ENCODE measurements at regions not wholly inside any gene's neighbourhood (a gene's known extent, or its start where the extent isn't known, plus 50 kb on each side); places are given as distances from the start of the nearest gene placed in this dataset.

DNA sequence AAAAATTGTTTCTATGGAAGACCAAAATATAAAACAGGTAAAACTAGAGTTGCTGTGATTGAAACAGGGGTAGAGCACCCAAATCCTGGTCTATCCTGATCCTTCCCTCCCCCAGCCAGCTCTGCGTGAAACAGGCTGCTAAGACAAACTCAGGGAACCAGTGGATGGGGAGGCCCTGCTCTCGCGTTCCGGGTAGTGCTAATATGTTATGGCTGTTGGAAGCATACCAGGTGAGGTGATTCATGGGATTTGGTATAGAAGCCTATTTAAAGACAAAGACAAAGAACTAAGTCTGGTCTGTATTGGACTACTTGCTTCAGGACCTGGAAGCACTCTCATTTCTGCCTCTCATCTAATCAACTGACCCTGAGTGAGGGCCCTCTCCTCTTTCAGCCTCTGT is 63.0 kb upstream of the CCBE1 start:
- Histone ChIP-seq H3K9me3 (replicated peaks; ENCODE audit: control insufficient read depth, insufficient read depth, low read length) (no peaks in the 10 kb centered on the region), H3K4me2 (ENCODE audit: control insufficient read depth, insufficient read depth) (no peak overlapping the region), H2AFZ (ENCODE audit: control insufficient read depth, low read depth, low read length) (no peak overlapping the region), H4K20me1 (ENCODE audit: control insufficient read depth, insufficient read depth) (no peaks in the 10 kb centered on the region), H3K9ac (ENCODE audit: control insufficient read depth, insufficient read depth, low read length) (no peak overlapping the region), H3K4me3 (no peak overlapping the region), H3K4me1 (ENCODE audit: control insufficient read depth, insufficient read depth, low read length) (no peaks in the 10 kb centered on the region), H3K79me2 (ENCODE audit: control insufficient read depth, insufficient read depth, low read length) (no peaks in the 10 kb centered on the region), H3K36me3 (ENCODE audit: control insufficient read depth in 2 of 2, insufficient read depth in 2 of 2, low read length in 1 of 2) (no peaks in the 10 kb centered on the region), H3K27ac (ENCODE audit: control insufficient read depth, insufficient read depth) (no peak overlapping the region), H3K27me3 (replicated peaks in 1 of 2; ENCODE audit: control insufficient read depth in 2 of 2, insufficient read depth in 2 of 2, low read length in 1 of 2) (no peaks in the 10 kb centered on the region; a peak in 1 of 4 replicates)
- intact Hi-C loops (cut with micrococcal nuclease; ENCODE audit: unreplicated experiment) = no loop called here
- 57% methylated on average over 4 of the region's 4 CpGs for WGBS (ENCODE audit: insufficient coverage, insufficient replicate concordance, low lambda C conversion rate, missing lambda C conversion rate)
- ATAC-seq (no peak), FAIRE-seq (no peak), DNase-seq (ENCODE audit: low read depth, low spot score) (no peak)
- ChIA-PET SMC1A (ENCODE audit: uncharacterized antibody, unreplicated experiment) (no interaction called here), POLR2A (no interaction called here), RAD21 (ENCODE audit: unreplicated experiment) (no interaction called here), CTCF (no interaction called here)
- no TSS peak for BruUV-seq (replicated peaks)
- in situ Hi-C loops (cut with MboI) = no loop called here
- TF ChIP-seq CEBPB (IDR thresholded peaks at IDR 0.05; ENCODE audit: borderline replicate concordance in 1 of 2, low read depth in 2 of 2, low read length in 2 of 2) = no peak
- TF ChIP-seq, protein P1, sequence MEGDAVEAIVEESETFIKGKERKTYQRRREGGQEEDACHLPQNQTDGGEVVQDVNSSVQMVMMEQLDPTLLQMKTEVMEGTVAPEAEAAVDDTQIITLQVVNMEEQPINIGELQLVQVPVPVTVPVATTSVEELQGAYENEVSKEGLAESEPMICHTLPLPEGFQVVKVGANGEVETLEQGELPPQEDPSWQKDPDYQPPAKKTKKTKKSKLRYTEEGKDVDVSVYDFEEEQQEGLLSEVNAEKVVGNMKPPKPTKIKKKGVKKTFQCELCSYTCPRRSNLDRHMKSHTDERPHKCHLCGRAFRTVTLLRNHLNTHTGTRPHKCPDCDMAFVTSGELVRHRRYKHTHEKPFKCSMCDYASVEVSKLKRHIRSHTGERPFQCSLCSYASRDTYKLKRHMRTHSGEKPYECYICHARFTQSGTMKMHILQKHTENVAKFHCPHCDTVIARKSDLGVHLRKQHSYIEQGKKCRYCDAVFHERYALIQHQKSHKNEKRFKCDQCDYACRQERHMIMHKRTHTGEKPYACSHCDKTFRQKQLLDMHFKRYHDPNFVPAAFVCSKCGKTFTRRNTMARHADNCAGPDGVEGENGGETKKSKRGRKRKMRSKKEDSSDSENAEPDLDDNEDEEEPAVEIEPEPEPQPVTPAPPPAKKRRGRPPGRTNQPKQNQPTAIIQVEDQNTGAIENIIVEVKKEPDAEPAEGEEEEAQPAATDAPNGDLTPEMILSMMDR (IDR thresholded peaks at IDR 0.05 in 2 of 3, conservative IDR thresholded peaks at IDR 0.05 in 1 of 3; ENCODE audit: control insufficient read depth in 2 of 3, extremely low read depth in 1 of 3, insufficient read depth in 1 of 3, low read depth in 3 of 3, low read length in 3 of 3) = no peak
- no peak for TF ChIP-seq BMI1 (IDR thresholded peaks at IDR 0.05; ENCODE audit: borderline replicate concordance)
- TF ChIP-seq, protein P2, sequence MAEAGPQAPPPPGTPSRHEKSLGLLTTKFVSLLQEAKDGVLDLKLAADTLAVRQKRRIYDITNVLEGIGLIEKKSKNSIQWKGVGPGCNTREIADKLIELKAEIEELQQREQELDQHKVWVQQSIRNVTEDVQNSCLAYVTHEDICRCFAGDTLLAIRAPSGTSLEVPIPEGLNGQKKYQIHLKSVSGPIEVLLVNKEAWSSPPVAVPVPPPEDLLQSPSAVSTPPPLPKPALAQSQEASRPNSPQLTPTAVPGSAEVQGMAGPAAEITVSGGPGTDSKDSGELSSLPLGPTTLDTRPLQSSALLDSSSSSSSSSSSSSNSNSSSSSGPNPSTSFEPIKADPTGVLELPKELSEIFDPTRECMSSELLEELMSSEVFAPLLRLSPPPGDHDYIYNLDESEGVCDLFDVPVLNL (IDR thresholded peaks at IDR 0.05; ENCODE audit: low read depth, low read length) = no peak
- TF ChIP-seq SPI1 (IDR thresholded peaks at IDR 0.05; ENCODE audit: borderline replicate concordance, insufficient read depth, low read depth, low read length) = no peak
- TF ChIP-seq, protein P3, sequence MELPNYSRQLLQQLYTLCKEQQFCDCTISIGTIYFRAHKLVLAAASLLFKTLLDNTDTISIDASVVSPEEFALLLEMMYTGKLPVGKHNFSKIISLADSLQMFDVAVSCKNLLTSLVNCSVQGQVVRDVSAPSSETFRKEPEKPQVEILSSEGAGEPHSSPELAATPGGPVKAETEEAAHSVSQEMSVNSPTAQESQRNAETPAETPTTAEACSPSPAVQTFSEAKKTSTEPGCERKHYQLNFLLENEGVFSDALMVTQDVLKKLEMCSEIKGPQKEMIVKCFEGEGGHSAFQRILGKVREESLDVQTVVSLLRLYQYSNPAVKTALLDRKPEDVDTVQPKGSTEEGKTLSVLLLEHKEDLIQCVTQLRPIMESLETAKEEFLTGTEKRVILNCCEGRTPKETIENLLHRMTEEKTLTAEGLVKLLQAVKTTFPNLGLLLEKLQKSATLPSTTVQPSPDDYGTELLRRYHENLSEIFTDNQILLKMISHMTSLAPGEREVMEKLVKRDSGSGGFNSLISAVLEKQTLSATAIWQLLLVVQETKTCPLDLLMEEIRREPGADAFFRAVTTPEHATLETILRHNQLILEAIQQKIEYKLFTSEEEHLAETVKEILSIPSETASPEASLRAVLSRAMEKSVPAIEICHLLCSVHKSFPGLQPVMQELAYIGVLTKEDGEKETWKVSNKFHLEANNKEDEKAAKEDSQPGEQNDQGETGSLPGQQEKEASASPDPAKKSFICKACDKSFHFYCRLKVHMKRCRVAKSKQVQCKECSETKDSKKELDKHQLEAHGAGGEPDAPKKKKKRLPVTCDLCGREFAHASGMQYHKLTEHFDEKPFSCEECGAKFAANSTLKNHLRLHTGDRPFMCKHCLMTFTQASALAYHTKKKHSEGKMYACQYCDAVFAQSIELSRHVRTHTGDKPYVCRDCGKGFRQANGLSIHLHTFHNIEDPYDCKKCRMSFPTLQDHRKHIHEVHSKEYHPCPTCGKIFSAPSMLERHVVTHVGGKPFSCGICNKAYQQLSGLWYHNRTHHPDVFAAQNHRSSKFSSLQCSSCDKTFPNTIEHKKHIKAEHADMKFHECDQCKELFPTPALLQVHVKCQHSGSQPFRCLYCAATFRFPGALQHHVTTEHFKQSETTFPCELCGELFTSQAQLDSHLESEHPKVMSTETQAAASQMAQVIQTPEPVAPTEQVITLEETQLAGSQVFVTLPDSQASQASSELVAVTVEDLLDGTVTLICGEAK (IDR thresholded peaks at IDR 0.05; ENCODE audit: borderline replicate concordance) = no peak
- TF ChIP-seq, protein P4, sequence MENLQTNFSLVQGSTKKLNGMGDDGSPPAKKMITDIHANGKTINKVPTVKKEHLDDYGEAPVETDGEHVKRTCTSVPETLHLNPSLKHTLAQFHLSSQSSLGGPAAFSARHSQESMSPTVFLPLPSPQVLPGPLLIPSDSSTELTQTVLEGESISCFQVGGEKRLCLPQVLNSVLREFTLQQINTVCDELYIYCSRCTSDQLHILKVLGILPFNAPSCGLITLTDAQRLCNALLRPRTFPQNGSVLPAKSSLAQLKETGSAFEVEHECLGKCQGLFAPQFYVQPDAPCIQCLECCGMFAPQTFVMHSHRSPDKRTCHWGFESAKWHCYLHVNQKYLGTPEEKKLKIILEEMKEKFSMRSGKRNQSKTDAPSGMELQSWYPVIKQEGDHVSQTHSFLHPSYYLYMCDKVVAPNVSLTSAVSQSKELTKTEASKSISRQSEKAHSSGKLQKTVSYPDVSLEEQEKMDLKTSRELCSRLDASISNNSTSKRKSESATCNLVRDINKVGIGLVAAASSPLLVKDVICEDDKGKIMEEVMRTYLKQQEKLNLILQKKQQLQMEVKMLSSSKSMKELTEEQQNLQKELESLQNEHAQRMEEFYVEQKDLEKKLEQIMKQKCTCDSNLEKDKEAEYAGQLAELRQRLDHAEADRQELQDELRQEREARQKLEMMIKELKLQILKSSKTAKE (IDR thresholded peaks at IDR 0.05; ENCODE audit: low read depth, poor library complexity, severe bottlenecking) = no peak
- TF ChIP-seq CHD4 (IDR thresholded peaks at IDR 0.05) = no peak
- TF ChIP-seq IRF4 (IDR thresholded peaks at IDR 0.05; ENCODE audit: low read depth, low read length) = no peak
- no peak for TF ChIP-seq POLR2AphosphoS2 (IDR thresholded peaks at IDR 0.05; ENCODE audit: low read depth, low read length)
- TF ChIP-seq, protein P5, sequence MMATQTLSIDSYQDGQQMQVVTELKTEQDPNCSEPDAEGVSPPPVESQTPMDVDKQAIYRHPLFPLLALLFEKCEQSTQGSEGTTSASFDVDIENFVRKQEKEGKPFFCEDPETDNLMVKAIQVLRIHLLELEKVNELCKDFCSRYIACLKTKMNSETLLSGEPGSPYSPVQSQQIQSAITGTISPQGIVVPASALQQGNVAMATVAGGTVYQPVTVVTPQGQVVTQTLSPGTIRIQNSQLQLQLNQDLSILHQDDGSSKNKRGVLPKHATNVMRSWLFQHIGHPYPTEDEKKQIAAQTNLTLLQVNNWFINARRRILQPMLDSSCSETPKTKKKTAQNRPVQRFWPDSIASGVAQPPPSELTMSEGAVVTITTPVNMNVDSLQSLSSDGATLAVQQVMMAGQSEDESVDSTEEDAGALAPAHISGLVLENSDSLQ (IDR thresholded peaks at IDR 0.05) = no peak
- TF ChIP-seq FOXK2 (IDR thresholded peaks at IDR 0.05) = no peak
- TF ChIP-seq NFYB (IDR thresholded peaks at IDR 0.05; ENCODE audit: insufficient read depth, low read depth, low read length) = no peak

Data from GM12878 (cell line).